HG02870 (cell line): ENCODE measurements at regions not wholly inside any gene's neighbourhood (a gene's known extent, or its start where the extent isn't known, plus 50 kb on each side); places are given as distances from the start of the nearest gene placed in this dataset.

Experiments used
- ATAC-seq: cut with Tn5 transposase; IDR thresholded peaks from one replicate; pipeline ENCODE4 v1.9.1; 2021; ENCODE audit warnings: mild to moderate bottlenecking, moderate library complexity; ENCODE audit not compliant: unreplicated experiment

DNA sequence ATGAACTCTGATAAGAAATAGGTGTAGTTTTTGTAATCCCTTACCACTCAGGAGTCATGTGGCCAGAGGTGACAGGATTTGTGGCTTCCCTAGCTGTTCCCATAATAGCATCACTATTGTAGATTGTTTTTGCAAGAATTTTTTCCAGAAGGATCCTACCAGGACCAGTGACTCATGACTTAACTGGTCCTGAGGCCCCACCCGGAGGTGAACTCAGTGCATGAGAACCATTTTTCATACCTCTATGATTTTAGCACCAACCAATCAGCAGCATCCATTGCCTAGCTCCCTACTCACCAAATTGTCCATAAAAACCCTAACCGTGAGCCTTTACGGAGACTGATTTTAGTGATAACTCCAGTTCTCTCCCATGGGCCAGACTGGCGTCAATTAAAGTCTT, 484.8 kb downstream of the PSAT1 start:
- ATAC-seq = no peak

DNA sequence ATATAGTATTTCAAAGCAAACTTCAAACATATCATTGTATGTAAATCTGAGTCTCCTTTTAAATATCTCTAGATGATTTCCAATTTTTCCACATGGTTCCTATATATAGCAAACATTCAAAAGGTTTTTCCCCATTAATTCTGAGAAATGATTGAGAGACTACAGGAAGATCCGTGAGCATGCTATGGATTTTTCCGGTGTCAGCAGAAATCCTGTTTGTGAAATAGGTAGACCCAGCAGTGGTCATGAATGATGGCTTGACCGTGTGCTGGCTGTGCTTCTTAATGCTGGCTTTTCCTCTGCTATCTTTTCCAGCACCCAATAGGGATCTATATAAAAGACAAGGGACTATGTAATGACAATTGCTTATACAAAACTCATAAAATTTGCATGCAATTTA, 485.3 kb downstream of the PSAT1 start:
- no peak for ATAC-seq

DNA sequence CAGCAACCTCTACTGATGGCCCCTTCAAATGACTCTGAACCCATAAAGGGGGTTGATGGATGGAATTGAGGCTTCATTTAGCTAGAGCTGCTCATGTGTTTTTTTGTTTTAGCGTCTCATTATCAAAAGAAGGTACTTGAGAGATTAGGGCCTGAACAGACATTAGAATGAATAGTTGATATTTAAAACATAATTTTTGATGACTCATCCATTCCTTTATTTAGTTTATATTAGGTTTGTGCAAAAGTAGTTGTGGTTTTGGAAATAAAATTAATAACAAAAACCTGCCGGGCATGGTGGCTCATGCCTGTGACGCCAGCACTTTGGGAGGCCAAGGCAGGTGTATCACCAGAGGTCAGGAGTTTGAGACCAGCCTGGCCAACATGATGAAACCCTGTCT, 485.9 kb downstream of the PSAT1 start:
- ATAC-seq = no peak

DNA sequence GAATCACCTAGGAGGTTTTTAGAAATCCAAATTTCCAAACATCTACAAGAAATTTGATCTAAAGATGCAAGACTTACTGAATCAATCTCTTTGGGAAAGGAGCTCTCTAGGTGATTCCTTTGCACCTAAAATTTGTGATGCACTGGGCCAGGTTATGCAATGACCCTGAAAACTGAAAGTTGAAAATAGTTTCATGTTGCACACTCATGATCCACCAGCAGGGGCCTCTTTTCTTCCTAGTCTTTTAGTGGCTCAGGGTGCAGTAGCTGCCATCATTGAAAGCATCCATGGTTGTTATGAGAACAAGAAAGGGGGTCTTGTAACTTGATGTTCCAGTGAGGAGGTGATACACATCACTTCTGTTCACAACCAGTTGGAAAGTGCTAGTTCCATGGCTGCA, 486.8 kb downstream of the PSAT1 start:
- ATAC-seq = peak; percentile 57

DNA sequence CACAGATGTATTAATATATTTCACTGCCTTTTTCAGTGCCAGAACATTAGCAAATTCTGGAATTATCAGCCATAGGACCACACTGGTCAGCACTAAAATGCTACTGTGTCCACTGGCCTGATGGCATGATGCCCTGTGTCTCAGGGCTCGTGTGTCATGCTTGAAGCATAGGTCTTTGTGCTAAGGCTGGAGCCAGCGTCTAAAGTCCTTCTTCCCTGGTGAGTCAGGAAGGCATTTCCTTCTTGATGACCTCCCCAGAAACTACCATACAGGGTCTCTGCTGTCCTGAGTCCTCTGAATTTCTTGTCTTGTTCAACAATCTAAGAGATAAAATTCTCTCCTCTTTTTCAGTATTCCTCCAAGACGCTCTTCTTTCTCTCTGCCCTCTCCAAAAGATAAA, 489.9 kb downstream of the PSAT1 start:
- no peak for ATAC-seq

DNA sequence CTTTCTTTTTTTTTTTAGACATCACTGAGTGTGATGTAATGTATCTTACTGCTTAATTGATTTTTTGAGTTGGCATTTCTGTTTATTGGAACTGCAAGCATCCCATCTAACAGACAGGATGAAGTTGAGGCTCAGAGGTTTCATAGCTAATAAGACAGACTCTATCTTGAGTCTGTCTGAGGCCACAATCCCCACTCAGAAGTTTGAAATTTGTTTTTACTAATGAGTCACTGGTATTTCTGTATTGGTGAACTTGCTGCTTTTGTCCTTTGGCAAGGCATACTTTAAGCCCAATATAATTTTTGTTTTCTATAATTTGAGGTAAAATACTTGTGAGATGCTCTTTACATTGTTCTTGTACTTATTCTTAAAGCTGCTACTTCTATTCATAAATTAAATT, 491.2 kb downstream of the PSAT1 start:
- ATAC-seq = no peak

DNA sequence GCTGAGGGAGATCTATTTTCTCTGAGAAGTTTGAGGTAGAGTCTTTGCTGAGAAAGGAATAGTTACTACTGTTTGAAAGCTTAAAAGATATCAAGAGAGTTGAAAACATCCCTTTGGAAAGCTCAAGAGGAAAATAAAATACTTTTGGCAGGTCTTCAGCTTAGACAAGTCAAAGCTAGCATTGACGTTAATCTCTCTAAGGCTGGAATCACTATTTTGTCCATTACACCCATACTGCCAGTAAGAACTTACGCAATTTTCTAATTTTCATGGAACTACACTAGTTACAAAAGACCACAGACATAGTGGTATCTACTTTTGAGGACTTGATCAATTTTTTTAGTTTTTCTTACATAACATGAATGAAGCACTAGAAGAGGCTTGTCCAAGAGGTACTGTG, 494.9 kb downstream of the PSAT1 start:
- no peak for ATAC-seq

DNA sequence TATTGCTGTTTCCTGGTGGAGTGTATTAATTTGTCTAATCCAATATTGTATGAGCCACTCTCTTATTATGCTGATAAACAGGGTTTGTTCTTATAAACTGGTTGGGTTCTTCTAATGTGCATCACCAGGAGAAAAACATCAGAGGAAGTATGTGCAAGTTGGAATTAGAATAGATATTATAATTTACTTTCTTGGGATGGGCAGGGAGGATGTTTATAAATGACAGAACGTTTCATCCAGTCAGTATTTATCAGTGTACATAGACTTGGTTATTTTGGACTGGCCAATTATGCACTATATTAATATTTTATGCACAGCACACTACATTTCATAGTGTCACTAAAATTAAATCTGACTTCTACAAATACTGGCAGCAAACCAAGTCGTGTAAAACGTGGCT, 495.8 kb downstream of the PSAT1 start:
- no peak for ATAC-seq

DNA sequence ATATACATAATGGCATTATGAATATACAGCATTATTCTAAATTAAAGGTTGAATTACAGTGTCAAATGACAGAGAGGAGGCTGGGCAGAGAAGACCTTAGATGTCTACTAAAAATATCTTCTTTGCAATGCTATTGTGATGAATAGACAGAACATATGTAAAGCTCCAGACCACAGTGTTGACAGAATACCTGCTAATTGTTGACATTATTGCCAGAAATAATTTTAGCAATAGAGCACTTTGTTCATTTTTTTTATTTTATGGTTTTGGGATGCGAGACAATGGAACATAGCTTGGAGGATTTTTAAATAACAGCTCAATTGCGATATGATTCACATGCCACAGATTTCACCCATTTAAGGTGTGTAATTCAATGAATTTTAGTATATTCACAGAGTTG, 508.8 kb downstream of the PSAT1 start:
- ATAC-seq = no peak

DNA sequence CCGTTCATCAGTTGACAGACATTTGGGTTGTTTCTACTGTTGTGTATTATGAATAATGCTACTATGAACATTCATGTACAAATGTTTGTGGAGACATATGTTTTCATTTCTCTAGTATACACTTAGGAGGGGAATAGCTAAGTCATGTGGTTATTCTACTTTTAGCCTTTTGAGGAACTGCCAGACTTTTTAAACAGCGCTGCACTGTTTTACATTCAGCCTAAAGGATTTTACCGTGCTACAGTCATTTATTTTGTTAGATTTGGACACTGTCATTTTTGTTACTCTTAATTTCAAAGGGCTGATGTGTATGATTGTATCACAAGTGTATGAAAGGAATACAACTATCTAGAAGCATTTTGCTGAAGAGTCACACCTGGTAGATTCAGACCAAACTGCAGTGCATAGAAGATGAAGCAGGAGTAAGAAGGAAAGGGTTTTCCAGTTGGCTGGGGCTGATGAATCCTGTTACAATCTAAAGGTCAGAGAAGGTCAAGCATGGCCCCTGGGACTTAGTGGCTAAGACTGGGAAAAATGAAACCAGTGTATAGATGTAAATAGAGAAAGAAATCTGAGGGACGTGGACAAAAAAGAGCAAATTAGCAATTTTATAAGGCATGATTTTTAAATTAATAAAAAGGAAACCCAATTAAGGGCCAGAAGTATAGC, 509.7 kb downstream of the PSAT1 start:
- ATAC-seq = no peak

DNA sequence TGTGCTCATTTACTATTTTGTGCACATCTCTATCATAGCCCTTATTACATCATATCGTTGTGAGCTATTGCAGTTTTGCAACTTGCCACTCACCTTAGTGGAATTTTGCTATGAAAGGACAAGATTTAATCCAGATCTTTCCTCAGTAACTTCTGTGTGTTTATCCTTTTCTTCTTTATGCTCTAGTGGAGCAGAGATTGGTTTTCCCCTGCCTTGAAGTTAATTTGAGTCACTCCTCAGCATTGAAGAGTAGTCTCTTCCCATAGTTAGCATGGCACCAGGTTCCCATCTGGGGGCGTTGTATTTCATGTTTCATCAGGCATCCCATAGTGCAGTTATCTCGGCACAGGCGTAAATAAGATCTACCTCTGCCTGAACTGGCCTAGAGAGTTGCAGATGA, 510.4 kb downstream of the PSAT1 start:
- no peak for ATAC-seq

DNA sequence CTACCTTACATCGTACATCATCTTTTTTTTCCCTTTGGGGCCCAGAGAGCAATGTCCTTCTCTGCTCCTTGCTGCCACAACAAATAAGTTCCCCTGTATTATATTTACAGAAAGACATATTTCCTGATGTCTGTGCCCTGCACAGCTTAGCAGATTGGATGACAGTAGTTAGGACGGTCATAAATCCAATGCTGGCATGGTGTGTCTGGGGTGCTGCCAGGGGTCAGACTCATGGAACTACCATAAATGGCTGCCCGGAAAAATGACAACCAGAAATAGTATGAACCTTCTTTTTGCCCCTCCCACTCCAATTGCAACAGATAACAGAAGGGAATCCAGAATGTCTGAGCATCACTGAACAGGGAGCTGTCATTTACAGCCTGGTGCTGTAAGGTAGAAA, 511.1 kb downstream of the PSAT1 start:
- ATAC-seq = no peak

DNA sequence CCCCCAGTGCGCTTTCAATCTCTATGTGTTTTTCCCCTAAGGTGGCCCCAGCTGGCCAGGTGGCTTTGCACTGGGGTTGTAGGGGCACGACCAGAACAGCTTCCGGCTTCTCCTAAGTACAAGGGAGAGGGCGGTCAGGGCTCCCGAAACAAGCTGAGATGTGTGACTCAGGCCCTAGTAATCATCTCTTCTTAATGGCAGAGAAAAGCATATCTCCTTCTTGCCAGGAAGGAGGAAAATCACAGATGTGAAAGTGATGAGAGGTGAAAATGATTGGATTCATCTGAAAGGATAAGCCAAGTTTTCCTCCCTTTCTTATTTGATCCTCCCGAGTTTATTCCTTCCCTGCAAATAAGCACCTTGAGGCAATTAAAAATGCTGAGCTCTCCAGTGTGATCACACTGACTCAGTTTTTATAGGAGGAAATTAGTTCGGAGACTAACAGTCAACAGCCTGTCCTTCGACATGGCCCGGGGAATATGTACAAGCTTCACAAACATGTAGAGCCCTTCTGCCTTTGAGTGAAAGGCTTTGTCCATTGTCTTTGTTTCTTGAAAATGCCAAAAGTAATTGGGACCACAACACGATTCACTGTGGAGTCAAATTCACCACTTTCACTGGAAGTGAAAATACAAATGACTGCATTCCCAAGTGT, 514.8 kb downstream of the PSAT1 start:
- ATAC-seq = no peak

DNA sequence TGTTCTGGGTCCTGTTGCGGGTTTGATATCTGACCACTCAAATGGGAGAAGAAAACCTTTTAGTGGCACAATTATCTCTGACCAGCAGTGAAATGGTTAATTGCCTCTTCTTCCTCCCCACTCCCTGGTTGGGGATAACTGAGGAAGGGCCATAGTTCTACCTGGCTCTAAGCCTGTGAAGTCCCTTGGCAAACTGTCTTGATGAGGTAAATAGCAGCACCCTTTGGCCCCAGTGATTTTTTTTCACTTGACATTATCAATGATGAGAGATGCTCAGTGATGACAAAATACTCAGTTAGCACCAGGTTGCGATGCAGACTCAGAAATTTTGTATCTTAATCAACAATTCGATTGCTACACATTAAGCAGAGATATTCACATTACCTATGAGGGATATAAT, 515.7 kb downstream of the PSAT1 start:
- ATAC-seq = no peak

DNA sequence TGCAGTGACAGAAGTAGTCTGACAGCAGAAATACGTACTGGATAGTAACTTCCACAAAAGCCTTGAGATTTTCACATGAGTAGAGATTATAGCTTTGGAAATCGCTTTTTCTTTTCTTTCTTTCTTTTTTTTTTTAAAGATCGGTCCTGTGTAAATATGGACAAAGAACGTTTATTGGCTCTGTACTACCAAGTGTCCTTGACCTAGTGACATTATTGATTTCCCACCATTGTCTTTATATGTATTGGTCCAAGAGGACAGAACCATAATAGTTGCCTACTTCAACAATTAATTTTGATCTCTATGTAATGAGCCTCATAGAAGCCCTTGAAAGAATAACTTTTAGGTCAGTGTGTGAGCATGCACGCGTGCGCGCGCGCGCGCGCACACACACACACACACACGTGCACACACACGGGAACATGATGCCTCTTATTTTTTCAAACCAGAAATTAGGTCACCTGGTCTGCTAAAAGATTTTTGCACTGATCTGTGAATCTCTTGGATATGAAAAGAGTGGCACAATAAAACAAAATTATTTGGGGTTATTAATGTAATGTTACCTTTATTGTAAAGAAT, 516.8 kb downstream of the PSAT1 start:
- ATAC-seq = no peak

DNA sequence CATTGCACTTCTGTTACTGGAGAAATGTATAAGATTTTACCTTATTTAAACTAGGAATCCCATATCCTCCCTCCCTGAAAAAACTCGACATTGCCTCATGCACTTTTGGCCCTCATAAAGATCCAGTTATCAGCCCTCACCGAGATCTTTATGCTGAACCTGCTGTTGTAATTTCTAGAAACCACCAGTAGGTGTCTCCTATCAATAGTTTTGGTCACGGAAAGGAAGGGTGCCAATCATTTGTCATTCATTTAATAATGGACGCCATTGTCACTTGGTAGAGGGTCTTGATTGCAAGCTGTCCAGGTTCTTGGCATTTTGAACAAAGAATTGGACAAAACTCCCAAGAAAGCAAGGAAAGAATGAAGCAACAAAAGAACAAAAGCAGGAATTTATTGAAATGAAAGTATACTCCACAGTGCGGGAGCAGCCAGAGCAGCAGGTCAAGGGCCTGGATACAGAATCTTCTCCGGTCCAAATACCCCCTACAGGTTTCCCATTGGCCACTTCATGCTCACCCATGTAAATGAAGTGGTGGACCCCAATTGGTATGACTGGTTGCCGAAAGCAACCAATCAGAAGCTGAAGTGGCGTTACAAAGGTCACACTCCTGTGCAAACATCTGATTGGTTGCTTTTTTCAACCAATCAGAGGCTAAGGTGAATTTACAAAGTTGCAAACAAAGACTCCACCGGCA, 524.3 kb downstream of the PSAT1 start:
- peak; percentile 92 for ATAC-seq

DNA sequence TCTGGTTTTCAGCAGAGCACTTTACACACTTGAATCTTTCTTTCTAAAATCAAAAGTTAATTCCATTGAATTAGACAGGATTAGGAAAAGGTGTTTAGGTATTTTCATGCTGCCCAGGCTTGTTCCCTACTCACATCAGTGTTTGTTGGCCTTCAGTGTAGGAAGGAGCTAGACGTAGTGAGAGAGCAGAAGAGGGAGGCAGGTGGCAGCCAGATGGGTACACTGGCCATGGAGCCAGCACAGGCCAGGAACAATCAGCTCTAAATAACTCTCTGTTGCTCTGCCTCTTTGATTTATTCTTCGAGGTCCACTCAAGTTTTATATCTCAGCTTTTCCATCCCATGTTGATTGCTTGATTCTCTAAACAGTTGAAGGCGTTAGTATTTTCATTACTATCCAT, 529.6 kb downstream of the PSAT1 start:
- ATAC-seq = no peak

DNA sequence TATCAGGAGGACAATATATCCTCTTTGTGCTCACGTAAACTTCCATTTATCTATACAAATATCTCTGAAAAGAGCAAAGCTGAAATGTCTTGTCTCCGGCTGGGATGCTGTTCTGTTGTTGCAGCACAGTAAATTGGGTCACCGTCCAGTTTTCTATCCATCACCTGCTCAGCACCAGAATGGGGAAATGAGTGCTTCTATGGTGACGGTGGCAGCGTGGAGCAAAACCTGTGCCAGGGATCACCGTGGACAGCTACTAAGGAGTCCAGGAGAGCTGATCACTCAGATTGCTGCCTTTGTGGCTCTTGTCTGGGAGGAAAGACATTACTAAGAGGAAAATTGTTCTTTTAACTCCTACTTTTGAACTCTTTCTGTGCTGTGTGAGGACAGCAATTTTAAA, 531.6 kb downstream of the PSAT1 start:
- ATAC-seq = no peak

DNA sequence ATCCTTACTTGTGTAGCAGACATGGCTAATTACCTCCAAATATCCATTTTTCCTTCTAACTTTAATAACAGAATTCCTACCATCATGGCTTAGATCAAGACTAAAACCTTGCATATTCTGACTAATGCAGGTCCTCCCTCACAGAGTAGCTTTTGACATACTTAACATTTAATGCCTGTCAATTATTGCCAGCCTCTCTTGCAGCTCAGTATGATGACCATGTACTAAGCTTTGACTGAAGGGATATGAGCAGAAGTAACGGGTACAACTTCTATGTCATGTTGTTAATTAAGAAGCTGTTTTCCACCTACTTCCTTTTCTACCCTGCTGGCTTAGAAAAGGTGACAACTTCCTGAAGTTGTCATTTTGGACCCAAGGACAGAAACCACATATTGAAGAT, 533.4 kb downstream of the PSAT1 start:
- no peak for ATAC-seq

DNA sequence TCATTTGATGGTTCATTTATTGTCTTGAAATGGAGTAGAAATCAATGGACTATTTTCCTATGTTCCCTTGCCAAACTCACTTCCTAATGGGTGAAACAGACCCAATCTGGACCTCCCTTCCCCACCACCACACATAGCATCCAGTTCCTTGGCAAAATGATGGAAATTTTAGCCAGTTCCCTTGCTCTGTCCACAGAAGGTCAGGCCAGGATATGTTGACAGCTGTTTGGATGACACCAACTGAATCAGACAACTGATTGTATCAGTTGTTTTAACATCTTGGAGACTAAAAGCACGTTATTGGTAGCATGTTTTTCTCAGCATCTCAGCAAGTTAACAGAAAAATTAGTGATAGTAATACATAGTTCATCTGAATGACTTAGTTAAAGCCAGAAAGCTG, 534.8 kb downstream of the PSAT1 start:
- ATAC-seq = no peak

DNA sequence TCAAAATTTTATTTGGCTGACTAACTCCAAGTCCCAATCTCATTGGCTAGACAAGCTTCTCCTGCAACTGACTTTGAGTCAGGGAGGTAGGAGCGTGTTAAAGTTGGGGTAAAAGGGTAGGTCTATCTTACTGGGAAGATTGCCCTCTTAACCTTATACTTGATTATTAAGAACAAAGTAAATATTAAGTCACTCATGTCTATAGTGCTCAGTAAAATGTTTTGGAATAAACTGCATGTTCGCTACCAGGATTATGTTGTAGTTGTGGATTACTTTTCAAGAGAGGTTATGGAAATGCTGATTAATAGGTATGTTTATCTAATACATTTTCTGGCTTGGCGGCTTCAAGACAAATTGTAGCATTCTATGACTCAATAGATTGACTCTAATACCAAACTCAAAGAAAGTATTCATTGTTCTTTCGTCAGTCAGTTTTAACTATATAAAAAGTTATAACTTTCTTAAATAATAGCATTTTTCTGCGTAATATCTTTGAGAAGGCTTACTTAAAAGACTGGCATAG, 539.1 kb downstream of the PSAT1 start:
- ATAC-seq = no peak

DNA sequence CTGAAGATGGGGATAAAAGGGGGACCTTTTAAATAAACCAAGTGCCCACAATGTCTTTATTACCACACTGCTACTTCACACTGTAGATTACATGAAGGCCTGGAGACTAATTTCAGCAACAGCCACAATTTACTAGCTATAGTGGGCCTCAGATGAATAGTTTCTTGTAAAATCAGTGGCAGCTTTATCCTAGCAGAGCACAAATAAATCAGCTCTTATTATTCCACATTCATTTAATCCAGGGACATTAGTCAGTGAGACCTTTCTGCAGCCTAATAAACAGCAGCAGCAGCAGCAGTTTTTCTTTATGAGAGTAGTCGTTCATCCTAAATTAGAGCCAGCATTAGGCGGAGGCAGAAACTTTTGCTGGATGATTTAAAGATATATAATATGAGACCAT, 542.3 kb downstream of the PSAT1 start:
- no peak for ATAC-seq
